ENCODE measurements at regions not wholly inside any gene's neighbourhood (a gene's known extent, or its start where the extent isn't known, plus 50 kb on each side); places are given as distances from the start of the nearest gene placed in this dataset.

DNA sequence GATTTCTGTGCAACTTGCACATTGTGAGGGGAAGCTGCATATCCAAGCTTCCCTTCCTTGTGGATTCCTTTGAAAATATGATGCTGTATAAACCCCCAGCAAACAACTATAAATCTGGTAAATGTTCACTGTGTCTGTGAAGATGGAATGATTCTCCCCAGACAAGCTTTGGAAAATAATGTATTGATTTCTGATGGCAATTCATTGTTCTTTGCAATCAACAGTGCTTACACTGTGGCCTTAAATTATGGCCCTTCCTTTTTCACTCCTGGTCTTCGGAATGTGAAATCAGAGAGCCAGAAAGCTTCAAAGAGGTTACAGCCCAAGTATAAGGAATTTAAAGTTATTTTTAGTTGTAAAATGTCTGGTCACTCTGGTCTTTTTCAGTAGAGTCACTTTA lies 308.8 kb downstream of the CBLN4 start:
- TF ChIP-seq, protein P1, sequence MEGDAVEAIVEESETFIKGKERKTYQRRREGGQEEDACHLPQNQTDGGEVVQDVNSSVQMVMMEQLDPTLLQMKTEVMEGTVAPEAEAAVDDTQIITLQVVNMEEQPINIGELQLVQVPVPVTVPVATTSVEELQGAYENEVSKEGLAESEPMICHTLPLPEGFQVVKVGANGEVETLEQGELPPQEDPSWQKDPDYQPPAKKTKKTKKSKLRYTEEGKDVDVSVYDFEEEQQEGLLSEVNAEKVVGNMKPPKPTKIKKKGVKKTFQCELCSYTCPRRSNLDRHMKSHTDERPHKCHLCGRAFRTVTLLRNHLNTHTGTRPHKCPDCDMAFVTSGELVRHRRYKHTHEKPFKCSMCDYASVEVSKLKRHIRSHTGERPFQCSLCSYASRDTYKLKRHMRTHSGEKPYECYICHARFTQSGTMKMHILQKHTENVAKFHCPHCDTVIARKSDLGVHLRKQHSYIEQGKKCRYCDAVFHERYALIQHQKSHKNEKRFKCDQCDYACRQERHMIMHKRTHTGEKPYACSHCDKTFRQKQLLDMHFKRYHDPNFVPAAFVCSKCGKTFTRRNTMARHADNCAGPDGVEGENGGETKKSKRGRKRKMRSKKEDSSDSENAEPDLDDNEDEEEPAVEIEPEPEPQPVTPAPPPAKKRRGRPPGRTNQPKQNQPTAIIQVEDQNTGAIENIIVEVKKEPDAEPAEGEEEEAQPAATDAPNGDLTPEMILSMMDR (IDR thresholded peaks at IDR 0.05): no peak
- H3K9me3 Mint-ChIP-seq (ENCODE audit: unreplicated experiment): peaks cover 30% of the 10 kb centered on the region
- no peaks in the 10 kb centered on the region for H3K27me3 Mint-ChIP-seq (ENCODE audit: unreplicated experiment)
- H3K4me3 Mint-ChIP-seq (ENCODE audit: unreplicated experiment): no peak overlapping the region
- no peak for DNase-seq (ENCODE audit: extremely low spot score, unreplicated experiment)
- H3K27ac Mint-ChIP-seq (ENCODE audit: unreplicated experiment): no peak overlapping the region
- no peaks in the 10 kb centered on the region for H3K4me1 Mint-ChIP-seq (ENCODE audit: unreplicated experiment)
- H3K36me3 Mint-ChIP-seq (ENCODE audit: unreplicated experiment): no peaks in the 10 kb centered on the region

- Mint-ChIP-seq H3K27me3 (ENCODE audit: unreplicated experiment) (no peaks in the 10 kb centered on the region), H3K9me3 (ENCODE audit: unreplicated experiment) (peaks cover 24% of the 10 kb centered on the region), H3K36me3 (ENCODE audit: unreplicated experiment) (no peaks in the 10 kb centered on the region), H3K27ac (ENCODE audit: unreplicated experiment) (no peak overlapping the region), H3K4me3 (ENCODE audit: unreplicated experiment) (no peak overlapping the region), H3K4me1 (ENCODE audit: unreplicated experiment) (no peaks in the 10 kb centered on the region)
- TF ChIP-seq, protein P1 (IDR thresholded peaks at IDR 0.05): no peak
- no peak for DNase-seq (ENCODE audit: extremely low spot score, unreplicated experiment)
Measured at GRCh38 chr20:55693641-55694040, 311.7 kb downstream of the CBLN4 start.

DNA sequence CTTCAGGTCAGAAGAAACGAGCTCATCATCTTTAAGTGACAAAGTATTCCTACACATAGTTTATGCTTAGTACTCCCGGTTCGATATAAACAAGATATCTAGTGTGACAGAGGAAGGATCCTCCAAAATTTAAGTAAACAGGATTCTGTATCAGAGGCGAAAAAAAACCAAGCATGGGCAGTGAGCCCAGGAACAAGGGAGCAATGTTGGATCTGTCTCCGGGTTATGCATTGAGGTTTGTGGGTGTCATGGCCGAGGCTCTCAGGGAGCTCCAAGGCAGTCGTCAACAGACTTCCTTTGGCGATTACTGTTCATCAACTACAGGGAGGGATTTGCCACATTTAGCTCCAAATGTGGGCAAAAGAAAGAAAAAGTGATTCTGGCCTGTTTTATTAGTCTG lies 319.5 kb downstream of the CBLN4 start:
- H3K9me3 Mint-ChIP-seq (ENCODE audit: unreplicated experiment): peaks cover 15% of the 10 kb centered on the region
- no peaks in the 10 kb centered on the region for H3K4me1 Mint-ChIP-seq (ENCODE audit: unreplicated experiment)
- no peak overlapping the region for H3K4me3 Mint-ChIP-seq (ENCODE audit: unreplicated experiment)
- H3K27ac Mint-ChIP-seq (ENCODE audit: unreplicated experiment): no peak overlapping the region
- no peaks in the 10 kb centered on the region for H3K27me3 Mint-ChIP-seq (ENCODE audit: unreplicated experiment)
- DNase-seq (ENCODE audit: extremely low spot score, unreplicated experiment): no peak
- no peaks in the 10 kb centered on the region for H3K36me3 Mint-ChIP-seq (ENCODE audit: unreplicated experiment)
- TF ChIP-seq, protein P1 (IDR thresholded peaks at IDR 0.05): no peak

DNA sequence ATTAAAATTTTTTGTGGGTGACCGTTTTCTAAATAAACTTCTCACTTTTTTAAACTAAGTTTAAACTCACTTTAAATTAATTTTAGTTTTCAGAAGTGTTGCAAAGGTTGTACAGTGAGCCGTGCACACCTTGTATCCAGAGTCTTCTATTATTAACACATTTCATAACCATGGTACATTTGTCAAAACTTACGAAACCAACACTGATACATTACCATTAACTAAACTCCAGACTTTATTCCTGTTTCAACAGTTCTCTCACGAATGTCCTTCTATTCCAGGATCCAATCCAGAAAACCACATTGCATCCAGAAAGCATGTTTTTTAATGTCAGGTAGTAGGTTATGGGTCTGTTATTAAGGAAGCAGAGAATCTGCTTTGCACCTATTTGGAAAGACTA lies 319.9 kb downstream of the CBLN4 start:
- Mint-ChIP-seq H3K9me3 (ENCODE audit: unreplicated experiment) (peaks cover 15% of the 10 kb centered on the region), H3K27me3 (ENCODE audit: unreplicated experiment) (no peaks in the 10 kb centered on the region), H3K27ac (ENCODE audit: unreplicated experiment) (no peak overlapping the region), H3K4me1 (ENCODE audit: unreplicated experiment) (no peaks in the 10 kb centered on the region), H3K36me3 (ENCODE audit: unreplicated experiment) (no peaks in the 10 kb centered on the region), H3K4me3 (ENCODE audit: unreplicated experiment) (no peak overlapping the region)
- DNase-seq (ENCODE audit: extremely low spot score, unreplicated experiment): no peak
- TF ChIP-seq, protein P1 (IDR thresholded peaks at IDR 0.05): no peak

GRCh38 chr20:55684578-55684977 lies 320.7 kb downstream of the CBLN4 start:
- H3K27ac Mint-ChIP-seq (ENCODE audit: unreplicated experiment): no peak overlapping the region
- no peaks in the 10 kb centered on the region for H3K4me1 Mint-ChIP-seq (ENCODE audit: unreplicated experiment)
- no peaks in the 10 kb centered on the region for H3K36me3 Mint-ChIP-seq (ENCODE audit: unreplicated experiment)
- no peaks in the 10 kb centered on the region for H3K27me3 Mint-ChIP-seq (ENCODE audit: unreplicated experiment)
- TF ChIP-seq, protein P1 (IDR thresholded peaks at IDR 0.05): no peak
- H3K9me3 Mint-ChIP-seq (ENCODE audit: unreplicated experiment): peaks cover 15% of the 10 kb centered on the region
- no peak overlapping the region for H3K4me3 Mint-ChIP-seq (ENCODE audit: unreplicated experiment)
- DNase-seq (ENCODE audit: extremely low spot score, unreplicated experiment): no peak
